GM10266 (cell line): ENCODE measurements at regions not wholly inside any gene's neighbourhood (a gene's known extent, or its start where the extent isn't known, plus 50 kb on each side); places are given as distances from the start of the nearest gene placed in this dataset.

ENCODE experiments used
- DNase-seq: peaks from one replicate; pipeline ENCODE4 v3.0.0; 2012; ENCODE audit errors: extremely low spot score
- CTCF ChIP-seq: IDR thresholded peaks from 2 replicates; pipeline ENCODE4 v1.5.1; 2012; ENCODE audit warnings: mild to moderate bottlenecking, low read depth; ENCODE audit not compliant: control insufficient read depth, insufficient read depth; ENCODE audit errors: missing control alignments

- no peak for TF ChIP-seq CTCF
- DNase-seq = no peak
These were observed 542.4 kb downstream of the ACTR3B start for GRCh38 chr7:153301936-153302335.

- no peak for DNase-seq
- TF ChIP-seq CTCF = no peak
These were observed 560.5 kb downstream of the ACTR3B start for GRCh38 chr7:153320005-153320404.

GRCh38 chr7:153320681-153321080, 561.1 kb downstream of the ACTR3B start:
- TF ChIP-seq CTCF = no peak
- no peak for DNase-seq

GRCh38 chr7:153322991-153323390, 563.4 kb downstream of the ACTR3B start:
- no peak for TF ChIP-seq CTCF
- DNase-seq = no peak

GRCh38 chr7:153324094-153324493, 564.5 kb downstream of the ACTR3B start:
- no peak for TF ChIP-seq CTCF
- DNase-seq = no peak

GRCh38 chr7:153327683-153328082, 568.1 kb downstream of the ACTR3B start:
- no peak for TF ChIP-seq CTCF
- no peak for DNase-seq

- no peak for DNase-seq
- no peak for TF ChIP-seq CTCF
These were observed 571.9 kb downstream of the ACTR3B start for GRCh38 chr7:153331427-153331826.
